ENCODE measurements at regions not wholly inside any gene's neighbourhood (a gene's known extent, or its start where the extent isn't known, plus 50 kb on each side); places are given as distances from the start of the nearest gene placed in this dataset.

- Histone ChIP-seq H2BK15ac (ENCODE audit: low read depth, low read length) (no peak overlapping the region), H2BK120ac (ENCODE audit: low read depth, low read length, poor library complexity, severe bottlenecking) (no peak overlapping the region), H3K23ac (ENCODE audit: insufficient read length, low read depth, low read length) (no peak overlapping the region), H2BK12ac (ENCODE audit: insufficient read length, low read depth, low read length) (no peak overlapping the region), H3K9ac (ENCODE audit: extremely low read depth, insufficient read length, low read length) (no peak overlapping the region), H2BK20ac (ENCODE audit: low read depth, low read length, poor library complexity, severe bottlenecking) (no peak overlapping the region), H2BK5ac (ENCODE audit: insufficient read length, low read length) (no peak overlapping the region), H3K79me2 (ENCODE audit: insufficient read depth, low read length) (no peaks in the 10 kb centered on the region), H2AFZ (ENCODE audit: low read length) (no peak overlapping the region), H3K14ac (ENCODE audit: insufficient read depth, low read length) (no peak overlapping the region; the same call in 1 of the 2 replicates), H4K91ac (ENCODE audit: insufficient read length, low read depth, low read length) (no peak overlapping the region), H4K20me1 (ENCODE audit: control insufficient read depth, insufficient read depth, insufficient read length) (no peaks in the 10 kb centered on the region), H3K27ac (ENCODE audit: insufficient read length, low read depth, low read length) (no peak overlapping the region), H3K4me1 (ENCODE audit: insufficient read depth, low read length) (no peaks in the 10 kb centered on the region), H3K79me1 (ENCODE audit: insufficient read depth, low read depth, low read length, poor library complexity, severe bottlenecking) (no peaks in the 10 kb centered on the region), H4K8ac (replicated peaks; ENCODE audit: insufficient read length, low read depth, low read length) (no peak overlapping the region), H2AK5ac (ENCODE audit: insufficient read length, low read length) (no peak overlapping the region), H3K9me3 (ENCODE audit: control insufficient read depth, low read depth, low read length) (no peaks in the 10 kb centered on the region), H3T11ph (ENCODE audit: low read length) (no peak overlapping the region), H4K5ac (ENCODE audit: insufficient read length, low read depth, low read length) (no peak overlapping the region), H3K23me2 (ENCODE audit: insufficient read length, low read depth, low read length, poor library complexity, severe bottlenecking) (no peaks in the 10 kb centered on the region), H3K56ac (ENCODE audit: insufficient read length, low read depth, low read length) (no peak overlapping the region), H3K4me2 (ENCODE audit: insufficient read depth, insufficient read length, low read length) (no peak overlapping the region), H3K27me3 (ENCODE audit: insufficient read depth, low read length) (no peaks in the 10 kb centered on the region), H3K4ac (ENCODE audit: low read depth, low read length) (no peak overlapping the region), H3K18ac (ENCODE audit: insufficient read length, low read depth, low read length) (no peak overlapping the region)
- TF ChIP-seq CTCF (conservative IDR thresholded peaks at IDR 0.05), result no peak
- H3K36me3 Mint-ChIP-seq (ENCODE audit: insufficient read depth in 1 of 3, low read depth in 3 of 3), result no peaks in the 10 kb centered on the region; a peak in 2 of 7 replicates
- DNase-seq, result no peak
- no CpG with 5 or more reads among the region's 4 CpGs for WGBS (ENCODE audit: extremely low coverage, insufficient read length, low lambda C conversion rate)
- H3K27ac Mint-ChIP-seq, result no peak overlapping the region
- no peak overlapping the region for H3K4me3 Mint-ChIP-seq
- no peaks in the 10 kb centered on the region for H3K4me1 Mint-ChIP-seq
- peaks cover 0 to 6% of the 10 kb centered on the region in 2 experiments; a peak in 4 of 5 replicates for H3K9me3 Mint-ChIP-seq
- H3K27me3 Mint-ChIP-seq (ENCODE audit: low read depth), result peaks cover 2% of the 10 kb centered on the region
Observed at GRCh38 chr2:67085146-67085545, 312.0 kb upstream of the ETAA1 start.

All from H9 (cell line).